Tibial nerve (tissue), 4 donors: ENCODE measurements at regions not wholly inside any gene's neighbourhood (a gene's known extent, or its start where the extent isn't known, plus 50 kb on each side); places are given as distances from the start of the nearest gene placed in this dataset.

Experiments used
- CTCF ChIP-seq, 5 experiments: fragments of 200-600 bp in 3 of 5; fragments of 450-650 bp in 2 of 5; sonication (generic) in 3 of 5; IDR thresholded peaks; one replicate each; pipeline ENCODE4 v1.5.1; 2016 to 2019; ENCODE audit warnings: antibody characterized with exemption in 5 of 5, mild to moderate bottlenecking in 3 of 5, moderate library complexity in 2 of 5
- EP300 ChIP-seq, 2 donors: sonication (generic); formaldehyde crosslinking; IDR thresholded peaks; one replicate each; pipeline ENCODE4 v1.6.1; 2017; ENCODE audit warnings: antibody characterized with exemption in 2 of 2, mild to moderate bottlenecking in 1 of 2
- POLR2A ChIP-seq, 2 donors: fragments of 450-650 bp; IDR thresholded peaks; one replicate each; pipeline ENCODE4 v1.6.1; 2017; ENCODE audit warnings: antibody characterized with exemption in 2 of 2, mild to moderate bottlenecking in 2 of 2, moderate library complexity in 2 of 2

- TF ChIP-seq CTCF (IDR thresholded peaks at IDR 0.05), result no peak
- TF ChIP-seq EP300 (IDR thresholded peaks at IDR 0.05), result no peak
- no peak for TF ChIP-seq POLR2A (IDR thresholded peaks at IDR 0.05)
Measured at GRCh38 chr12:13764748-13765147, 216.7 kb downstream of the GRIN2B start.
